HG02943 (cell line): ENCODE measurements at regions not wholly inside any gene's neighbourhood (a gene's known extent, or its start where the extent isn't known, plus 50 kb on each side); places are given as distances from the start of the nearest gene placed in this dataset.

ENCODE experiments used
- ATAC-seq: cut with Tn5 transposase; IDR thresholded peaks from one replicate; pipeline ENCODE4 v1.9.1; 2021; ENCODE audit warnings: mild to moderate bottlenecking, low read depth, moderate library complexity; ENCODE audit not compliant: unreplicated experiment

- no peak for ATAC-seq
Measured at GRCh38 chr5:158644301-158644700, 455.4 kb downstream of the EBF1 start.

DNA sequence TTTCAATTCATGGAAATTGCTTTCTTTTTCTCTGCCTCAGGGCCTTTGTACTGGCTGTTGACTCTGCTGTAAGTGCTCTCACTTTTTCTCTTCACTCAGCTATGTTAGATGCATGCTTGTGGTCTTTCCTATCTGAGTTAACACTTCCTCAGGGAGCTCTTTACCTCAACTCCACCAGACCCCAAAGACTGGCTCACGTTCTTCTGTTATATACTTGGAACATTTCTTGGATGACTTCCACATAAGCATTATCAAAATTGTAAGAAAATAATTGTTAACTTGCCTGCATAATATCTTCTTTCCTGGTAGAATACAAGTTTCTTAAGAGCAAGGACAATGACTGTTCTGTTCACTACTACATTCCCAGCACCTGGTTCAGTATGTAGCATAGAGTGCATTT lies 455.9 kb downstream of the EBF1 start:
- no peak for ATAC-seq

GRCh38 chr5:158642879-158643278 lies 456.8 kb downstream of the EBF1 start:
- ATAC-seq, result no peak

DNA sequence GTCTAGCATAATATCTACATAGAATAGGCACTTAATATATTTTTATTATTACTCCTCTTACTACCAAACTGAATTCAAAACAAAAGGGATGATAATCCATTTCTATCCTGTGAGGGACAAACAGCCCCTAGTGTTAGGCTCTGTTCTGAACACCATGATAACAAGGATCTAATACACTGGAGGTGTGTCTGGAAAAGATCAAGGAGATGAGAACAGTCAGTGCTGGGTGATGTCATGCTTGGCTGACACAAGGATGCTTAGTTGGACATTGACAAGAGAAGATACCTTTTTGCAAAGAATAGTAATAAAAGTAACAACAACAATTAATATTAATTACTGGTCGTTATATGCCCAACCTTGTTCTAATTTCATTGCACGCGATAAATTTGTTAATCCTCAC lies 458.7 kb downstream of the EBF1 start:
- no peak for ATAC-seq

DNA sequence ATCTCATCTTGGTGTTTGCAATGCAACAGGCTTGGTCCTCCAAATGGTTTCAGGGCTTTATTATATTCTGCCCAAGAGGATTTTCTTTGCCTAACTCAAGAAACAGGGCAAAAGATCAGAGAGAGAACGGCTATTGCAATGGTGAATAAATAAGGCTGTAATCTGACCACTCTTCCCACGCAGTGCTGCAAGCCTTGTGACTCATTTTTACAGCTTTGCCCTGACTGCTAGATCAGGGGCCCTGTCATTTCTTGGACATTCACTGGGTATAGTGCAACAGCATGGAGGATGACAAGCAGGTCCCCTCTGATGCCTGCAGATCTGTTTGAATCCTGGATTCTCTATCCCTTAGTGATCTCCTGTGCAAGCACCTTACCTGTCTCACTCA lies 459.1 kb downstream of the EBF1 start:
- ATAC-seq, result no peak

- ATAC-seq, result no peak
Measured at GRCh38 chr5:158639881-158640592, 459.7 kb downstream of the EBF1 start.

DNA sequence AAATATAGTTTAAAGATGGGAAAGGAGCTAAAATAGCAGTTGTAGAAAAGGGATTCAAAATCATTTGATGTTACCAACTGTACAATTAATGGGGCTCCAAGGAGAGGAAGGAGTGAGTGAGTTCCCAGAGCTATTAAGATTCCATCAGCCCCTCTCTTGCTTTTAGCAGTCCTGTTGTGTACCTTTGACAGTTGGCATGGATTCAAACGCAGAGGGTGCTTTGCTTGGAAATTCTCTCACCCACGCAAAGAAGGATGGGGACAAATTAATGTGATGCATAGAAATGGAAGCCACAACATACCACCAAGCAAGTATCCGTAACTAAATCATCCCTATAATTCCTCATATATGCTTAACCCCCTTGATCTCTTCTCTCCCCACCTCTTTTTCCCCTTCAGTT lies 461.3 kb downstream of the EBF1 start:
- no peak for ATAC-seq

GRCh38 chr5:158637039-158637438 lies 462.7 kb downstream of the EBF1 start:
- ATAC-seq, result no peak

DNA sequence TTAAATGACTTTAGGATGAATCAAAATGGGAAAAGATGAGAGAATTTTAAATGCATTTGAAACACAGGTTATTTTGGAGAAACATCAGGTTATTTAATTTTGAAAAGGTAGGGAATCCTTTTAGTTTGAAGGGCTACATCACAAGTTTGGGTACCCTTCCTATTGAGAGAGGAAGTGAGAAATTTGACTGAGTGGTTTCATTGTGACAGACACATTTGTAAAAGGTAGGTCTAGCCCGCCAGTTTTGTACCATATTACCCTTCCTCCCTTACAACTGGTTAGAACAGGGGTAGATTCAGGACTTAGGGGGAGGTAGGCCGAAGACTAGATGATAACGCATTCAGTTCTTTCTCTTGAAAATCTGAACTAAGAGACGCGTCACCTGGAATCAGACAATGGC lies 464.2 kb downstream of the EBF1 start:
- ATAC-seq, result no peak

- no peak for ATAC-seq
Measured at GRCh38 chr5:158634714-158635113, 465.0 kb downstream of the EBF1 start.

DNA sequence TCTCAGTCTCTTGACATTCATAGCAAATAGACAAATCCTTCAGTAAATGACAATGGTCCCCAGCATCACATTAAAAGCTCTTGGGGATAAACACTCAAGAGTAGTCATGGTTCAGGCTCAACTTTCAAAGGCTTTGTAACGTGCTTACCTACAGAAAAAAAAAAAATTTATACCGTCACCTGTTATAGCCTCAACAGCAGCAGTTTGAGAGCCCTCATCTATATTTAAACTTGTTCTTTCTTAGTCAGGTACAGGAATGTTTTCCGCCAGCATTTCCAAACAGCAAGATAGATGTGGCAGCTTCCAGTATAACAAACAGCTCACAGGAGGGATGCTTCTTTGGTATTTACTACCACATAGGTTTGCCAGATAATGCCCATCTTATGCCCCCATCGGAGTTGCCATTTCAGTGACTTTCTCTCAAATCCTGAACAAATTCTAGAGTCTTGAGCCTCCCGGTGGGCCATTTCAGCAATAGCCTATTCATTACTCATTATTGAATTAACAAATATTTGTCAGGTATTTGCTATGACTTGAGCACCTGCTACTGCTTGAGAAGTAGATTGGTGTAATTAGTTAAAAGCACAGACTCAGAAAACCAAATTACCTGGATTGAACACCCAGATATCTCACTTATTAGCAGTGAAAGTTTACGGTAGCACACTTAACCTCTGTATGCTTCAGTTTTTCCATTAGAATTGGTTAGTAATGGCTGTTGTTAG lies 470.0 kb downstream of the EBF1 start:
- no peak for ATAC-seq

DNA sequence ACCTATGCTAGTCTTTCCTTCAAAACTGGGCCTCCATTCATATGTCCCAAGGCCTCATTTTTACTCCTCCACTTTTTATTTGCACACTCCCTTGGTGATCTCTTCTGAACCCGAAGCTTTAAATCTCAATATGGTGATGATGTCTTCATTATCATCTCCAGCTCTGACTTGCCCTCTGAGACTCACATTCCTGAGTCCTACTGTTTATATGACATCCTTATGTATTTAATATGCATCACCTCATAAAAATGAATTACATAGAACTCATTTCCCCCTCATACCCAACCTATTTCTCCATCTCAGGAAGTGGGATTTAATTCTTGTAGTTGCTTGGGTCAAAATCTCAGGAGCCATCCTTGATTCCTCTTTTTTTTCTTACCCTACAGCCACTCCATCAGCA lies 473.0 kb downstream of the EBF1 start:
- no peak for ATAC-seq

DNA sequence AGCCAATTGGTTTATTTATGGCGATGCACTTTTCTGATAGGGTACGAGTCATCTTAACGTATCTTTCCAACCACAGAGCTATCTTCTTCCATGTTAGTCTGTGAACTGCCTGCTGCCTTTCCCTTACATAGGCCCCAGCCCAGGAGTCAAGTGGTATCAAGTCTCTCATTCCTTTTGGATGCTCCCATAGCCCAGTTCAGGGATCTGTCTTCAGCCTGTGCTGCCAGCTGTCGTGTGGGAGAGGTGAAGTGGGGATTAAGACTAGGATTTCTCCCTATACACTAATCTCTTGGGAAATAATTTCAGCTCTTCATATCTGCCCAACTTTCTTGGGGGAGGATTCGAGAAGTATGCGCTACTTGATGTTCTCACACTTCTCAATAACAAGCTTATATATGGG lies 475.7 kb downstream of the EBF1 start:
- no peak for ATAC-seq

DNA sequence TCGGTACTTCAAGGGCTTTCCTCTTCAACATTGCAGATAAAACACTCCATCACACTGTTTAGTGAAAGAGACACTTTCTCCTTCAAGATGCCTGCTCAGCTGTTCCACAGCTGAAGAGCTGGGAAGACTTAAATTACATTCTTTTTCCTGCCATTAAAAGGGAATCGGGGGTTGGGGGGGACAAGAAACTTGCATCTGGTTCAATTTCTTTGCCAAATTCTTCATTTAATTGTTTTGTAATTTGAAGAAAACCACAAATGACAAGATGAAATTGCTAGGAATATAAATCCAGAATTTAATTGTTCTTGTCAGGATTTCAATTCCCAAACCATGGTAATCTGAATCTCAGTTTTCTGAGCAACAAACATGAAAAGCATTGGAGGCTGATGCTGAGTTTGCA lies 478.3 kb downstream of the EBF1 start:
- ATAC-seq, result no peak

GRCh38 chr5:158619083-158619788 lies 480.5 kb downstream of the EBF1 start:
- no peak for ATAC-seq

- ATAC-seq, result no peak
Measured at GRCh38 chr5:158618256-158618655, 481.5 kb downstream of the EBF1 start.

DNA sequence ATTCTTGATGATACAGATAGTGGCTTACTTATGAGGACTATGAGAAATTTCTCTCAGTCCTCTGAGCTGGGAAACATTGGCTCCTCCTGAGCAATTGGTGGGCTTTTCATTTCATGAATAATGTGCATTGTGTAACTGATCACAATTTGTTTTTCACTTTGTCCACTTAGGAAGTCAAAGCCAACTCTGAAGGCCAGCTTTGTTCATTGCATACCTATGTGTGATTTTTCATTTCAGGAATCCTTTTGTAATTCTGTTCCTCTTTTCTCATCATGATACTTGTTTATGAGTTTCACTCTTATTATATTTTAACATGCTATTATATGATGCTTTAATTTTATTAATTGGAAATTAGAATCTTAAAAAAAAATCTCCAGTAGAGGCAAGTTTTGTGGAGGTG lies 483.0 kb downstream of the EBF1 start:
- ATAC-seq, result no peak

DNA sequence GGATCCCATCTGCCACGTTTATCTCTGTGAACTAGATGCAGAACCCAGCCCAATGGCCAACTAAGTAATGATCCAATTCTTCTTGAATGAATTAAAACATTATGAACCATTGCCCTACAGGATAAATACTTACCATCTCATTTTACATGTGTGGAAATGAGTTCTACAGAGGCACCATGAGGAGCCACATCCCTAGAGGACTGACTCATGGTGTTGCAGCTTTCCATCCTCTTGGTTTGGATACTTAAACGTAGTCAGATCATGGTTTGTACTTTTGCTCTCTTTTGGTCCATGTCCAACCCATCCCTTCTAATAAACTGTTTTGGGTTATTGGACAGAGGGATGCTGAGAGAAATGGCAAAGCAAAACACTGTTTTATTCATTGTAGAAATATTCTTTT lies 484.8 kb downstream of the EBF1 start:
- ATAC-seq, result no peak

DNA sequence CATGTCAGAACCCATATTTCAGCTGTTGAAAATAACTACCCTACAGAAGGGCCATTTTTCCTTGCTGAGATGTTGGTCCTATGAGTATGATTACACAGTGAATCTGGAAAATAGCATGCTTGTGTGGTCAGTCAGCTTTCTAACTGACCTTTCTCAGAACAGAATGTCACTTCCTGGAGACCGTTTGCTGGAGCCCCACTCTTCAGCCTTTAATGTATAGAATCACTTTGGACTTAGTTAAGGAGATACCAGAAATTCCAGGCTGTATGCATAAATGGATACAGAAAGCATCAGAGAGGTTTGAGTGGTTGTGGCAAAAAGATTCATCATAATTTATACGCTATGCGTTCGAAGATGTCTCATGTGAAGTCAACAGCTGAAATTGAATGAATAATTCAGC lies 488.1 kb downstream of the EBF1 start:
- ATAC-seq, result no peak

- ATAC-seq, result no peak
Measured at GRCh38 chr5:158610051-158610415, 489.7 kb downstream of the EBF1 start.

- no peak for ATAC-seq
Measured at GRCh38 chr5:158609333-158610050, 490.2 kb downstream of the EBF1 start.
